Thoracic aorta (tissue), 2 donors: ENCODE measurements at regions not wholly inside any gene's neighbourhood (a gene's known extent, or its start where the extent isn't known, plus 50 kb on each side); places are given as distances from the start of the nearest gene placed in this dataset.
A peak's percentile ranks its signal among the peaks of the same experiment; 100 is the strongest.

ENCODE experiments used
- ATAC-seq: fragments of 150-250 bp; one replicate; pipeline ENCODE4 v1.8.0; 2017; ENCODE audit warnings: low read depth; ENCODE audit not compliant: insufficient number of reproducible peaks, low FRiP score
- DNase-seq: peaks from one replicate; pipeline ENCODE4 v3.0.0-alpha.2; 2020; ENCODE audit warnings: low spot score
- H3K27ac ChIP-seq, 2 donors: fragments of 200-600 bp; sonication (generic); 1 replicate in 1 of 2; 2 replicates in 1 of 2; pipeline ENCODE4 v1.5.1; 2016; ENCODE audit warnings: mild to moderate bottlenecking in 2 of 2, moderate library complexity in 2 of 2
- H3K27me3 ChIP-seq: fragments of 200-600 bp; sonication (generic); replicated peaks from 2 replicates; pipeline ENCODE4 v1.6.0; 2016; ENCODE audit warnings: mild to moderate bottlenecking; ENCODE audit not compliant: insufficient read depth
- H3K36me3 ChIP-seq: fragments of 200-600 bp; sonication (generic); one replicate; pipeline ENCODE4 v1.5.1; 2016
- H3K4me1 ChIP-seq, 2 donors: fragments of 200-600 bp; sonication (generic); 1 replicate in 1 of 2; 2 replicates in 1 of 2; pipeline versions ENCODE4 v1.5.1 to v1.6.0; 2016; ENCODE audit warnings: low read depth in 2 of 2, mild to moderate bottlenecking in 1 of 2; ENCODE audit not compliant: control insufficient read depth in 1 of 2
- H3K4me3 ChIP-seq: fragments of 200-600 bp; sonication (generic); 2 replicates; pipeline ENCODE4 v1.5.1; 2016; ENCODE audit warnings: mild to moderate bottlenecking
- H3K9me3 ChIP-seq: fragments of 200-600 bp; sonication (generic); 2 replicates; pipeline ENCODE4 v1.5.1; 2016
- CTCF ChIP-seq: fragments of 200-600 bp; sonication (generic); IDR thresholded peaks from one replicate; pipeline ENCODE4 v1.5.1; 2019; ENCODE audit warnings: antibody characterized with exemption

- H3K9me3 ChIP-seq: no peaks in the 10 kb centered on the region
- no peaks in the 10 kb centered on the region for H3K27me3 ChIP-seq
- no peaks in the 10 kb centered on the region for H3K36me3 ChIP-seq
- no peak for TF ChIP-seq CTCF
- no peak overlapping the region for H3K4me3 ChIP-seq
- no peak overlapping the region for H3K27ac ChIP-seq
- H3K4me1 ChIP-seq: peaks cover 2 to 19% of the 10 kb centered on the region in 2 donors
- ATAC-seq (no peak), DNase-seq (no peak)
These were observed 107.7 kb downstream of the LBH start for GRCh38 chr2:30339071-30339470.

GRCh38 chr2:30341500-30342267 is 105.4 kb upstream of the LCLAT1 start:
- Histone ChIP-seq H3K36me3 (no peaks in the 10 kb centered on the region), H3K27me3 (no peaks in the 10 kb centered on the region), H3K4me1 (peaks cover 6 to 12% of the 10 kb centered on the region in 2 donors), H3K27ac (no peak overlapping the region), H3K9me3 (no peaks in the 10 kb centered on the region), H3K4me3 (no peak overlapping the region)
- no peak for TF ChIP-seq CTCF
- DNase-seq (no peak), ATAC-seq (no peak)

- peak overlapping the region; percentile 51 for H3K4me3 ChIP-seq
- TF ChIP-seq CTCF: no peak
- no peaks in the 10 kb centered on the region for H3K36me3 ChIP-seq
- no peaks in the 10 kb centered on the region for H3K9me3 ChIP-seq
- peak overlapping the region; percentile 75 to 91 for H3K27ac ChIP-seq
- no peaks in the 10 kb centered on the region for H3K27me3 ChIP-seq
- DNase-seq: peak; percentile 41
- peak; percentile 82 for ATAC-seq
- peaks cover 11 to 27% of the 10 kb centered on the region in 2 donors for H3K4me1 ChIP-seq
These were observed 100.4 kb upstream of the LCLAT1 start for GRCh38 chr2:30346471-30347169.

- H3K9me3 ChIP-seq: no peaks in the 10 kb centered on the region
- H3K4me1 ChIP-seq: peaks cover 11 to 27% of the 10 kb centered on the region in 2 donors
- peak overlapping the region; percentile 34 to 42 for H3K27ac ChIP-seq
- no peaks in the 10 kb centered on the region for H3K27me3 ChIP-seq
- H3K36me3 ChIP-seq: no peaks in the 10 kb centered on the region
- no peak for TF ChIP-seq CTCF
- H3K4me3 ChIP-seq: no peak overlapping the region
- DNase-seq (no peak), ATAC-seq (no peak)
These were observed 98.2 kb upstream of the LCLAT1 start for GRCh38 chr2:30348825-30349224.

- Histone ChIP-seq H3K27me3 (no peaks in the 10 kb centered on the region), H3K9me3 (no peaks in the 10 kb centered on the region), H3K4me1 (peaks cover 11 to 27% of the 10 kb centered on the region in 2 donors), H3K4me3 (no peak overlapping the region), H3K27ac (no peak overlapping the region), H3K36me3 (no peaks in the 10 kb centered on the region)
- TF ChIP-seq CTCF: no peak
- ATAC-seq (no peak), DNase-seq (no peak)
These were observed 97.4 kb upstream of the LCLAT1 start for GRCh38 chr2:30349691-30350090.
